H9 (cell line): ENCODE measurements at regions not wholly inside any gene's neighbourhood (a gene's known extent, or its start where the extent isn't known, plus 50 kb on each side); places are given as distances from the start of the nearest gene placed in this dataset.

ENCODE experiments used
- DNase-seq: peaks from one replicate; pipeline ENCODE4 v3.0.0-alpha.2; 2017
- H2AFZ ChIP-seq: one replicate; pipeline ENCODE4 v1.6.1; 2013; ENCODE audit warnings: mild to moderate bottlenecking, low read length, control low read depth, moderate library complexity
- H2AK5ac ChIP-seq: 2 replicates; pipeline ENCODE4 v1.6.1; 2013; ENCODE audit warnings: low read length, control low read depth, mixed read lengths; ENCODE audit not compliant: insufficient read length
- H2BK120ac ChIP-seq: one replicate; pipeline ENCODE4 v1.6.1; 2013; ENCODE audit warnings: low read depth, mild to moderate bottlenecking, low read length, control low read depth, inconsistent platforms; ENCODE audit not compliant: poor library complexity, severe bottlenecking
- H2BK12ac ChIP-seq: 2 replicates; pipeline ENCODE4 v1.6.1; 2013; ENCODE audit warnings: low read length, control low read depth, mixed read lengths, low read depth; ENCODE audit not compliant: insufficient read length
- H2BK15ac ChIP-seq: 2 replicates; pipeline ENCODE4 v1.6.1; 2013; ENCODE audit warnings: low read depth, low read length, control low read depth
- H2BK20ac ChIP-seq: one replicate; pipeline ENCODE4 v1.6.1; 2013; ENCODE audit warnings: low read depth, mild to moderate bottlenecking, low read length, control low read depth, inconsistent platforms; ENCODE audit not compliant: poor library complexity, severe bottlenecking
- H2BK5ac ChIP-seq: 2 replicates; pipeline ENCODE4 v1.6.1; 2013; ENCODE audit warnings: low read length, control low read depth, mixed read lengths; ENCODE audit not compliant: insufficient read length
- H3K14ac ChIP-seq: 2 replicates; pipeline ENCODE4 v1.6.1; 2013; ENCODE audit warnings: low read length, control low read depth; ENCODE audit not compliant: insufficient read depth
- H3K18ac ChIP-seq: 2 replicates; pipeline ENCODE4 v1.6.1; 2013; ENCODE audit warnings: low read depth, mild to moderate bottlenecking, mixed read lengths, low read length, control low read depth; ENCODE audit not compliant: insufficient read length
- H3K23ac ChIP-seq: 2 replicates; pipeline ENCODE4 v1.6.1; 2013; ENCODE audit warnings: low read length, control low read depth, mixed read lengths, low read depth; ENCODE audit not compliant: insufficient read length
- H3K23me2 ChIP-seq: 2 replicates; pipeline ENCODE4 v1.6.1; 2013; ENCODE audit warnings: low read depth, mild to moderate bottlenecking, mixed read lengths, low read length, control low read depth; ENCODE audit not compliant: insufficient read length, poor library complexity, severe bottlenecking
- H3K27ac ChIP-seq: 2 replicates; pipeline ENCODE4 v1.5.1; 2013; ENCODE audit warnings: low read length, control low read depth, mixed read lengths, low read depth; ENCODE audit not compliant: insufficient read length
- H3K27me3 ChIP-seq: 2 replicates; pipeline ENCODE4 v1.6.1; 2013; ENCODE audit warnings: low read length, control low read depth, inconsistent platforms; ENCODE audit not compliant: insufficient read depth
- H3K4ac ChIP-seq: 2 replicates; pipeline ENCODE4 v1.6.1; 2013; ENCODE audit warnings: low read depth, mild to moderate bottlenecking, control low read depth, inconsistent platforms, low read length, moderate library complexity
- H3K4me1 ChIP-seq: 2 replicates; pipeline ENCODE4 v1.6.1; 2013; ENCODE audit warnings: low read length, control low read depth, inconsistent platforms; ENCODE audit not compliant: insufficient read depth
- H3K4me2 ChIP-seq: 2 replicates; pipeline ENCODE4 v1.6.1; 2013; ENCODE audit warnings: low read length, control low read depth, mixed read lengths; ENCODE audit not compliant: insufficient read length, insufficient read depth
- H3K56ac ChIP-seq: 2 replicates; pipeline ENCODE4 v1.6.1; 2013; ENCODE audit warnings: low read depth, mild to moderate bottlenecking, mixed read lengths, low read length, control low read depth; ENCODE audit not compliant: insufficient read length
- H3K79me1 ChIP-seq: 2 replicates; pipeline ENCODE4 v1.6.1; 2013; ENCODE audit warnings: low read depth, mild to moderate bottlenecking, moderate library complexity, low read length, control low read depth, inconsistent platforms; ENCODE audit not compliant: insufficient read depth, poor library complexity, severe bottlenecking
- H3K79me2 ChIP-seq: 2 replicates; pipeline ENCODE4 v1.6.1; 2013; ENCODE audit warnings: low read length, control low read depth, inconsistent platforms; ENCODE audit not compliant: insufficient read depth
- H3K9ac ChIP-seq: 2 replicates; pipeline ENCODE4 v1.6.1; 2013; ENCODE audit warnings: low read length, control low read depth, mixed read lengths; ENCODE audit not compliant: insufficient read length; ENCODE audit errors: extremely low read depth
- H3K9me3 ChIP-seq: one replicate; pipeline ENCODE4 v1.6.1; 2013; ENCODE audit warnings: low read depth, low read length, inconsistent platforms; ENCODE audit not compliant: control insufficient read depth
- H3T11ph ChIP-seq: one replicate; pipeline ENCODE4 v1.6.1; 2013; ENCODE audit warnings: mild to moderate bottlenecking, low read length, control low read depth, inconsistent platforms
- H4K20me1 ChIP-seq: one replicate; pipeline ENCODE4 v1.6.1; 2013; ENCODE audit not compliant: control insufficient read depth, insufficient read length, insufficient read depth
- H4K5ac ChIP-seq: 2 replicates; pipeline ENCODE4 v1.6.1; 2013; ENCODE audit warnings: low read depth, mild to moderate bottlenecking, mixed read lengths, low read length, control low read depth; ENCODE audit not compliant: insufficient read length
- H4K8ac ChIP-seq: replicated peaks from 2 replicates; pipeline ENCODE4 v1.6.1; 2013; ENCODE audit warnings: low read length, control low read depth, mixed read lengths, low read depth; ENCODE audit not compliant: insufficient read length
- H4K91ac ChIP-seq: 2 replicates; pipeline ENCODE4 v1.6.1; 2013; ENCODE audit warnings: low read depth, mild to moderate bottlenecking, moderate library complexity, mixed read lengths, low read length, control low read depth; ENCODE audit not compliant: insufficient read length
- H3K27ac Mint-ChIP-seq, 3 experiments: 2 replicates in 2 of 3; 3 replicates in 1 of 3; pipeline ENCODE4 v1.8.0; 2020 to 2021; ENCODE audit warnings: mixed read lengths in 3 of 3, mild to moderate bottlenecking in 1 of 3, moderate library complexity in 1 of 3
- H3K27me3 Mint-ChIP-seq: 2 replicates; pipeline ENCODE4 v1.8.0; 2021; ENCODE audit warnings: low read depth, mild to moderate bottlenecking, moderate library complexity, mixed read lengths
- H3K36me3 Mint-ChIP-seq, 3 experiments: 2 replicates in 2 of 3; 3 replicates in 1 of 3; pipeline ENCODE4 v1.8.0; 2020 to 2021; ENCODE audit warnings: low read depth in 3 of 3, mixed read lengths in 3 of 3; ENCODE audit not compliant: insufficient read depth in 1 of 3
- H3K4me1 Mint-ChIP-seq, 2 experiments: 2 replicates each; pipeline ENCODE4 v1.8.0; 2020; ENCODE audit warnings: mixed read lengths in 2 of 2
- H3K4me3 Mint-ChIP-seq, 2 experiments: 2 replicates in 1 of 2; 3 replicates in 1 of 2; pipeline ENCODE4 v1.8.0; 2020 to 2021; ENCODE audit warnings: mild to moderate bottlenecking in 2 of 2, mixed read lengths in 2 of 2, moderate library complexity in 1 of 2
- H3K9me3 Mint-ChIP-seq, 2 experiments: 2 replicates in 1 of 2; 3 replicates in 1 of 2; pipeline ENCODE4 v1.8.0; 2020; ENCODE audit warnings: mild to moderate bottlenecking in 2 of 2, mixed read lengths in 2 of 2, moderate library complexity in 1 of 2
- WGBS: extraction: QIAGEN DNeasy Blood & Tissue Kit; methylation state at CpG from one replicate; pipeline ENCODE4 v1.1.7; 2013; ENCODE audit warnings: missing lambda C conversion rate, low lambda C conversion rate, mixed read lengths; ENCODE audit not compliant: insufficient read length; ENCODE audit errors: extremely low coverage; 5-methylcytosine and 5-hydroxymethylcytosine counted together
- TF ChIP-seq, protein P1 (sequence below): fragments of 200-600 bp; sonication (generic); conservative IDR thresholded peaks from 3 replicates; pipeline ENCODE4 v1.8.0; 2021; ENCODE audit warnings: antibody characterized with exemption, mild to moderate bottlenecking

DNA sequence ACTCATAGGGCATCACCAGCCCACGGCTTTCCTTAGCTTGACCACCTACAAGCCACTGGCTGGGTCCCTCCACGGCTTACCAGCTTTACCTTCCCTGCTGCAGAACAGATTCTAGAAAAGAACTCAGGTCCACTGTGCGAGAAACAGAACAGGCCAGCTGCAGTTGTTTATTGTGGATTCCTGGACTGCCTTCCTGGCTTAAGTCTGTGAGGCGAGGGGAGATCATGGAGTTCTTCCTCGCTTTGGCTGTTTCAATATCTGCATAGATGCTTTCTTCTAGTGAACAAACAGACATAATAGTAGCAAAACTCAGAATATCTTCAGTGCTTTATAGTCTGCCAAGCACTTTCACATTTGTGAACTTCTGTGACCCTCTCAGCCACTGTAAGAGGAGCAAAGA lies 162.9 kb upstream of the HABP2 start:
- Histone ChIP-seq H3K4me2 (no peak overlapping the region), H3K14ac (no peak overlapping the region), H3K27me3 (no peaks in the 10 kb centered on the region), H3K23me2 (no peaks in the 10 kb centered on the region), H4K20me1 (no peaks in the 10 kb centered on the region), H2BK15ac (no peak overlapping the region), H3K79me2 (no peaks in the 10 kb centered on the region), H3K56ac (no peak overlapping the region), H3K79me1 (no peaks in the 10 kb centered on the region), H4K5ac (no peak overlapping the region), H2AFZ (no peak overlapping the region), H3K9ac (no peak overlapping the region), H3K4ac (no peak overlapping the region), H2BK5ac (no peak overlapping the region), H3K23ac (no peak overlapping the region), H3K4me1 (no peaks in the 10 kb centered on the region; the same call in 1 of the 2 replicates), H4K91ac (no peak overlapping the region), H2BK120ac (no peak overlapping the region), H3K18ac (no peak overlapping the region), H3K9me3 (no peaks in the 10 kb centered on the region), H4K8ac (no peak overlapping the region), H3K27ac (no peak overlapping the region), H3T11ph (no peak overlapping the region), H2BK20ac (no peak overlapping the region), H2AK5ac (no peak overlapping the region), H2BK12ac (no peak overlapping the region)
- Mint-ChIP-seq H3K4me1 (peaks cover 1 to 4% of the 10 kb centered on the region in 2 experiments), H3K27ac (no peak overlapping the region), H3K4me3 (no peak overlapping the region), H3K27me3 (peaks cover 17% of the 10 kb centered on the region), H3K36me3 (no peaks in the 10 kb centered on the region), H3K9me3 (no peaks in the 10 kb centered on the region)
- WGBS = no CpG with 5 or more reads among the region's 5 CpGs
- no peak for DNase-seq
- TF ChIP-seq, protein P1, sequence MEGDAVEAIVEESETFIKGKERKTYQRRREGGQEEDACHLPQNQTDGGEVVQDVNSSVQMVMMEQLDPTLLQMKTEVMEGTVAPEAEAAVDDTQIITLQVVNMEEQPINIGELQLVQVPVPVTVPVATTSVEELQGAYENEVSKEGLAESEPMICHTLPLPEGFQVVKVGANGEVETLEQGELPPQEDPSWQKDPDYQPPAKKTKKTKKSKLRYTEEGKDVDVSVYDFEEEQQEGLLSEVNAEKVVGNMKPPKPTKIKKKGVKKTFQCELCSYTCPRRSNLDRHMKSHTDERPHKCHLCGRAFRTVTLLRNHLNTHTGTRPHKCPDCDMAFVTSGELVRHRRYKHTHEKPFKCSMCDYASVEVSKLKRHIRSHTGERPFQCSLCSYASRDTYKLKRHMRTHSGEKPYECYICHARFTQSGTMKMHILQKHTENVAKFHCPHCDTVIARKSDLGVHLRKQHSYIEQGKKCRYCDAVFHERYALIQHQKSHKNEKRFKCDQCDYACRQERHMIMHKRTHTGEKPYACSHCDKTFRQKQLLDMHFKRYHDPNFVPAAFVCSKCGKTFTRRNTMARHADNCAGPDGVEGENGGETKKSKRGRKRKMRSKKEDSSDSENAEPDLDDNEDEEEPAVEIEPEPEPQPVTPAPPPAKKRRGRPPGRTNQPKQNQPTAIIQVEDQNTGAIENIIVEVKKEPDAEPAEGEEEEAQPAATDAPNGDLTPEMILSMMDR = no peak
